Right lobe of liver (tissue), 6 donors: ENCODE measurements at regions not wholly inside any gene's neighbourhood (a gene's known extent, or its start where the extent isn't known, plus 50 kb on each side); places are given as distances from the start of the nearest gene placed in this dataset.

Experiments
- ATAC-seq, 4 donors: fragments of 200-7000 bp; cut with Tn5 transposase; one replicate each; pipeline ENCODE4 v1.9.1; 2020; ENCODE audit warnings: mild to moderate bottlenecking in 4 of 4, moderate library complexity in 4 of 4
- DNase-seq, 3 donors: peaks; one replicate each; pipeline ENCODE4 v3.0.0-alpha.2; 2020
- H3K27ac ChIP-seq, 3 donors: fragments of 200-600 bp; one replicate each; pipeline ENCODE4 v1.8.0; 2022
- H3K27me3 ChIP-seq, 2 donors: fragments of 200-600 bp; one replicate each; pipeline ENCODE4 v1.8.0; 2022
- H3K36me3 ChIP-seq, 4 donors: fragments of 200-600 bp; sonication (generic) in 1 of 4; one replicate each; pipeline versions ENCODE4 v1.5.1 to v1.8.0; 2017 to 2022; ENCODE audit warnings: control low read depth in 1 of 4
- H3K4me1 ChIP-seq, 4 donors: fragments of 200-600 bp; sonication (generic) in 1 of 4; one replicate each; pipeline versions ENCODE4 v1.5.1 to v1.8.0; 2017 to 2022; ENCODE audit warnings: control low read depth in 1 of 4
- H3K4me3 ChIP-seq, 3 donors: fragments of 200-600 bp; one replicate each; pipeline ENCODE4 v1.8.0; 2022
- H3K9me3 ChIP-seq, 4 donors: fragments of 200-600 bp; sonication (generic) in 1 of 4; one replicate each; pipeline versions ENCODE4 v1.5.1 to v1.8.0; 2017 to 2022; ENCODE audit warnings: control low read depth in 1 of 4
- POLR2A ChIP-seq: fragments of 450-650 bp; IDR thresholded peaks from one replicate; pipeline ENCODE4 v1.6.1; 2017; ENCODE audit warnings: antibody characterized with exemption, mild to moderate bottlenecking
- WGBS: methylation state at CpG from one replicate; pipeline ENCODE4 v1.1.6; 2018; ENCODE audit warnings: low coverage, low lambda C conversion rate; ENCODE audit not compliant: insufficient coverage; ENCODE audit errors: missing lambda C conversion rate; 5-methylcytosine and 5-hydroxymethylcytosine counted together
- intact Hi-C, 2 donors: fragments of 100-400 bp; cut with DNase I; formaldehyde crosslinking; loops; one replicate each; pipeline versions ENCODE4 v1.11.2 to v1.14.1; 2022
- TF ChIP-seq, protein P1 (sequence below), 4 donors: fragments of 200-600 bp in 3 of 4; fragments of 450-650 bp in 1 of 4; IDR thresholded peaks; one replicate each; pipeline versions ENCODE4 v1.5.1 to v1.8.0; 2016 to 2022; ENCODE audit warnings: antibody characterized with exemption in 4 of 4, mild to moderate bottlenecking in 2 of 4
- donor health status: DM: no; HTN: yes; CAD: no.
- donor health status: DM: no; HTN: no; CAD: no.
- donor health status: DM: no; HTN: no; CAD: no.
- donor health status: DM: no; HTN: yes; CAD: no.
- donor health status: DM: no; HTN: yes; CAD: no.

DNA sequence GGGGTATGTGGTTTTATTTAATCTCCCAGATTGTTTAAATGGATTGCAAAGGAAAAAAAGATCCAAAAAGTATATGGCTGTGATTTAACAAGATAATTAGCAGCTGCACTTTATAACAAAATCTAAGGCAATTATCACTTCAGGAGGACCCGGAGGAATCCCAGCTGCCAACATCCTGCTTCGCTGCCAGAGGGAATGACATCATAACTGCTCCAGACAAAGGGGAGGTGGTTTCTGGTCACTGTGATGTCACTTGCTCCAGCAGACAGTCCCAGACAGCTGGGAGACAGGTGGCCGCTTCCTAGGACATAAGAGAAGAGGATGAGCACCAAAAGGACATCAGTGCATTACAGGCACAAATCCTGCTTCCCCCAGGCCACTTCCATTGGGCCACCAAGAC is 371.0 kb downstream of the BCOR start:
- WGBS, result 20% methylated on average over 1 of the region's 3 CpGs

DNA sequence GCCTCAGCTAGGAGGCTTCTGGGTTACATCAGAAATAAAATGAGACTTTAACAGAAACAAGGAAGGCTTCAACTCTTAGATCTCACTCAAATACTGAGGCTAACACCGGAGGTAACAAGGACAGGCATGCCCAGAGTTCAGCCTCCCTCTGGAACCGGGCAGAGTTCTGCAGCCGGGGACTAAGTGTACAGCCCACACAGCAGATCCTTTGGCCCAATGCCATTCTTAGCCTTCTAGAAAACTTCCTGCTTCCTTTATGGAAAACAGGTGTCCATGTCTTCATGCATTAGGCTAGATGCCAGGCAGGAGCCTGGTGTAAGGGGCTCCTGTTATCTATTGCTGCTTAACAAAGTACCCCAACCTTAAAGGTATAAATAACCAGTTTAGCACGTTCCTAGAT is 369.7 kb downstream of the BCOR start:
- peaks cover 0 to 5% of the 10 kb centered on the region in 2 donors for H3K27me3 ChIP-seq
- H3K27ac ChIP-seq, result no peak overlapping the region
- no peak for ATAC-seq
- TF ChIP-seq, protein P1, sequence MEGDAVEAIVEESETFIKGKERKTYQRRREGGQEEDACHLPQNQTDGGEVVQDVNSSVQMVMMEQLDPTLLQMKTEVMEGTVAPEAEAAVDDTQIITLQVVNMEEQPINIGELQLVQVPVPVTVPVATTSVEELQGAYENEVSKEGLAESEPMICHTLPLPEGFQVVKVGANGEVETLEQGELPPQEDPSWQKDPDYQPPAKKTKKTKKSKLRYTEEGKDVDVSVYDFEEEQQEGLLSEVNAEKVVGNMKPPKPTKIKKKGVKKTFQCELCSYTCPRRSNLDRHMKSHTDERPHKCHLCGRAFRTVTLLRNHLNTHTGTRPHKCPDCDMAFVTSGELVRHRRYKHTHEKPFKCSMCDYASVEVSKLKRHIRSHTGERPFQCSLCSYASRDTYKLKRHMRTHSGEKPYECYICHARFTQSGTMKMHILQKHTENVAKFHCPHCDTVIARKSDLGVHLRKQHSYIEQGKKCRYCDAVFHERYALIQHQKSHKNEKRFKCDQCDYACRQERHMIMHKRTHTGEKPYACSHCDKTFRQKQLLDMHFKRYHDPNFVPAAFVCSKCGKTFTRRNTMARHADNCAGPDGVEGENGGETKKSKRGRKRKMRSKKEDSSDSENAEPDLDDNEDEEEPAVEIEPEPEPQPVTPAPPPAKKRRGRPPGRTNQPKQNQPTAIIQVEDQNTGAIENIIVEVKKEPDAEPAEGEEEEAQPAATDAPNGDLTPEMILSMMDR (IDR thresholded peaks at IDR 0.05), result no peak
- no peak for TF ChIP-seq POLR2A
- peaks cover 0 to 5% (median under 1%) of the 10 kb centered on the region in 4 donors for H3K4me1 ChIP-seq
- no peak for DNase-seq
- no peaks in the 10 kb centered on the region for H3K9me3 ChIP-seq
- 40% methylated on average over 1 of the region's 4 CpGs for WGBS
- intact Hi-C loops, result no loop called here
- no peaks in the 10 kb centered on the region for H3K36me3 ChIP-seq
- no peak overlapping the region for H3K4me3 ChIP-seq

More for the DNA sequence above, 371.0 kb downstream of the BCOR start:
- no peak overlapping the region for H3K4me3 ChIP-seq
- H3K9me3 ChIP-seq, result no peaks in the 10 kb centered on the region
- no peaks in the 10 kb centered on the region for H3K4me1 ChIP-seq
- H3K36me3 ChIP-seq, result no peaks in the 10 kb centered on the region
- TF ChIP-seq, protein P1 (IDR thresholded peaks at IDR 0.05), result no peak
- no peak for TF ChIP-seq POLR2A
- intact Hi-C loops, result no loop called here
- ATAC-seq (no peak), DNase-seq (no peak)
- no peak overlapping the region for H3K27ac ChIP-seq
- H3K27me3 ChIP-seq, result peaks cover 0 to 5% of the 10 kb centered on the region in 2 donors

DNA sequence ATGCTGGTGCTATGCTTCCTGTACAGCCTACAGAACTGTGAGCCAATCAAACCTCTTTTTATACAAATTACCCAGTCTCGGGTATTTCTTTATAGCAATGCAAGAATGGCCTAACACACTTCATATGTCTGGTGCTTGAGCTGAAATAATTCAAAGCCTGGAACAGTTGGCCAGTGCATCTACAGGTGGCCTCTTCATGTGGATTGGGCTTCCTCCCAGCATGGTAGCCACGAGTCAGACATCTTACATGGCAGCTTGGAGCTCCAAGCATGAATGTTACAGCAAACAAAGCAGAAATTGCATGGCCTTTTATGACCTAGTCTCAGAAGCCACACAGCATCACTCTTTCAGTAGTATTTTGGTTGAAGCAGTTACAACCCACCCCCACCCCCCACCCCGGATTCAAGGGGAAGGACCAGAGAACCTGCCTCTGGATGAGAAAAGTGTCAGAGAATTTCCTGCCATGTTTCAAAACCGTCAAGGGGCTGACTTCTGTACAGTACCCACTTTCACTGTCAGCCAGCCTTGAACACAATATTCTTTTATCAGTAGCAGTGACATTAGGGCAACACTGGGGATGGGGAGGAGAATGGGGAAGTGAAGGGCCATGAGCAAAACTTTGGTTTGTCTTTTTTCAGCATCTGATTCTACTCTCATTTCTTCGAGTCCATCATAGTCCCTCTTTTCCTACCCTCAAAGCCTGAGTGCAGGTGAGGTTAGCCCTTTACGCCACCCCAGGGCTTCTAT is 368.7 kb downstream of the BCOR start:
- H3K36me3 ChIP-seq, result no peaks in the 10 kb centered on the region
- H3K4me3 ChIP-seq, result no peak overlapping the region
- H3K27ac ChIP-seq, result no peak overlapping the region
- H3K9me3 ChIP-seq, result no peaks in the 10 kb centered on the region
- no peak for ATAC-seq
- H3K27me3 ChIP-seq, result peaks cover 0 to 5% of the 10 kb centered on the region in 2 donors
- TF ChIP-seq, protein P1 (IDR thresholded peaks at IDR 0.05), result no peak
- no peak for TF ChIP-seq POLR2A
- H3K4me1 ChIP-seq, result peaks cover 0 to 10% (median 4%) of the 10 kb centered on the region in 4 donors
- DNase-seq, result no peak
- 63% methylated on average over 5 of the region's 6 CpGs for WGBS
- intact Hi-C loops, result no loop called here

DNA sequence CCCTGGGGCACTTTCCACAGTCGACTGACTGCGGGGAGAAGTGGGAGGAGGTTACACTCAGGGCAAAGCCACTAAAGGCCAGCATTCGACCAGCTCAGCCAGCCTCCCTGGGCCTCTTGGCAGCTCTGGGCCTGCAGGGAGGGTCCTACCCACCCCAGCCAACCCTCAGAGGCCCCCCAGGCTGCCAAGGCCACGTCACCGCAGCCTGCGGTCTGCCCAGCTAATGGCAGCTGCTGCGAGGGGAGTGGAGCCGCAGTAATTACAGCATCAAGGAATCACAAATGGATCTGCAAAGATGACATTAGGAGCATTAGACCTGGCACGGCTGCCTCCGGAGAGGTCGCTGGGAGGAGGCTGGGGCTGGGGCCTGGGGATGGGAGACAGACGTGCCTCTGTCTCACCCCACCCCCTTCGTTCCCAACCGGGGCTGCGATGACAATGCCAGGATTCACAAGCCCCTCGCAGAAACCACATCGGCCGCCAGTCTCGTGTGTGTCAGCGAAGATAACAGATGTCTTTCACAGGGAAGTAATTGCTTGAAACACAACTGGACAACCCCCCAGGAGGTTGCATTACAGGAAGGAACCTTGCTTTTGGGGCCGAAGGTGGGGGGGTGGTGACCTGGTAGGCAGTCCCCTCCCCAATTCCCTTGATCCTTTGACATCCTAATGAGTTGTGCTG is 367.6 kb downstream of the BCOR start:
- no peak for TF ChIP-seq POLR2A
- TF ChIP-seq, protein P1 (IDR thresholded peaks at IDR 0.05), result no peak
- 20% methylated on average over 2 of the region's 21 CpGs for WGBS
- no peak overlapping the region for H3K4me3 ChIP-seq
- DNase-seq (no peak), ATAC-seq (no peak)
- H3K27me3 ChIP-seq, result peaks cover 0 to 14% of the 10 kb centered on the region in 2 donors
- H3K9me3 ChIP-seq, result no peaks in the 10 kb centered on the region
- no peaks in the 10 kb centered on the region for H3K36me3 ChIP-seq
- intact Hi-C loops, result no loop called here
- H3K4me1 ChIP-seq, result peaks cover 0 to 10% (median 4%) of the 10 kb centered on the region in 4 donors
- no peak overlapping the region for H3K27ac ChIP-seq
